GM18868 (cell line): ENCODE measurements at regions not wholly inside any gene's neighbourhood (a gene's known extent, or its start where the extent isn't known, plus 50 kb on each side); places are given as distances from the start of the nearest gene placed in this dataset.
"Not testable (repeated sequence)": the region's sequence is repeated elsewhere in the genome, so short reads cannot be mapped to it uniquely, and the experiment has no call there.

Source experiments
- ATAC-seq: cut with Tn5 transposase; IDR thresholded peaks from one replicate; pipeline ENCODE4 v1.9.1; 2021; ENCODE audit warnings: mild to moderate bottlenecking, moderate library complexity; ENCODE audit not compliant: unreplicated experiment

DNA sequence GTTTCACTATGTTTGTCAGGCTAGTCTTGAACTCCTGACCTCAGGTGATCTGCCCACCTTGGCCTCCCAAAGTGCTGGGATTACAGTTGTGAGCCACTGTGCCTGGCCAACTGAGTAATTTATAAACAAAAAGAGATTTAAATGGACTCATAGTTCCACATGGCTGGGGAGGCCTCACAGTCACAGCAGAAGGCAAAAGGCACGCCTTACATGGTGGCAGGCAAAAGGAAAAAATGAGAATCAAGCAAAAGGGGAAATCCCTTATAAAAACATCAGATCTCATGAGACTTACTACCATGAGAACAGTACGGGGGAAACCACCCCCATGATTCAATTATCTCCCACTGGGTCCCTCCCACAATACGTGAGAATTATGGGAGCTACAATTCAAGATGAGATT, 73.2 kb upstream of the TIAM1 start:
- ATAC-seq, result not testable (repeated sequence)

DNA sequence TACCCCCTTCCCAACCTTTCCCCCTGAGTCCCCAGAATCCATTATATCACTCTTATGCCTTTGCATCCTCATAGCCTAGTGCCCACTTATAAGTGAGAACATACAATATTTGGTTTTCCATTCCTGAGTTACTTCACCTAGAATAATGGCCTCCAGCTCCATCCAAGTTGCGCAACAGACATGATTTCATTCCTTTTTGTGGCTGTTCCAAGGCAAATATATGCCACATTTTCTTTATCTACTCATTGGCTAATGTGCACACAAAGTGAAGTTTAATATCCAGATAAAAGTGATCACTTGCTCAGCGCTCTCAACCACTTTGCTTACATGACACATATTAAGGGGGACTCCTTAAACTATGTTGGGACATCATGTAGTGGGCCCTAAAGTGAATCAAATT, 72.4 kb upstream of the TIAM1 start:
- ATAC-seq, result no peak

DNA sequence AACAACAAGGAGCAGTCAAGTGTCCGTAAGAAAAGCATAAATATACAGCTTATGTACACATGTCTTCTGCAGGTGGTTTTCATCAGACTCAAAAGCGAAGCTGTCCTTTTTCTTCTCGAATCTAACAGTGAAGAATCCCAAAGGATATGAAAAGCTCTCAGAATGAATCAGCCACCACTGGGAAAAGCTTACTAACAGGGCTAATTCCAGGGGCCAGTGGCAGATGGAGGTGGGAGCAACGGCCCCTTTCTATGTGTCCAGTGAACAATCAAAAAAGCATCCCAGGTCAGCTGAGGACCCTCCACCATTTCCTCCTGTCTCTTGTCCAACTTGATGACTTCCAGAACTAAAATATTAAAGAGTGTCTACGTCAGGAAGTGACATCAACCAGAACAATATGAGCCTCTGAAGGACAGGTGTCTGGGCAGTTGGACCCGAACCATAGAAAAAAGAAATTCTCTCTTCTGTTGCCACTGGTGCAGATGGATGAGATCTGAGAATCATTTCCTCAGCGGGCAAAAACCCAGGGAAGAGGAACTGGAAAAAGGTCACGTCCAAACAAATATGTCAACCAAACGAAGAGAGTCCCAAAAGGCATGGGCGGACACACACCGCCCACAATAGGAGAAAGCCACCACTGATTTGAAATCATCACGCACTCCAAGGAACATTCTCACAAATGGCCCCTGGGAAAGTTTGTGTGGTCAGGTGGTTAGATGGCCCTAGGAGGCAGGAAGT, 70.4 kb upstream of the TIAM1 start:
- no peak for ATAC-seq

DNA sequence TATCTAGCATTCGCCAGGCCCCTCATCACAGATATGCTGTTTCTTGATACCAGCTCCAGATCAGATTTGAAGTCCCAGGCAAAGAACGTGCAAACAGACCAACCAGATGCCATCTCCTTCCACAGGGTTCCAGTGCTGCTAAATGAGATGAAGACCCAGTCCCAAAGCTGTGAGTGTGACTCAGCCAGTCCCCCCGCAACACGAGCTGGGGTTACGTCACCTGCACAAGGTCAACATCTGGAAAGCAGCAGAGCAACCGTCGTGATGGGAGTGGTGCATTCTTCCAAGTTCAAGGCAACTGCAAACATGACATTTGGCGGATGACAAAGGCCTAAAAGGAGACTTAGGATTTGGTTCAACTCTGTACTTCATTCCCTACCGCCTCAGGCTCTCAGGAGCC, 69.6 kb upstream of the TIAM1 start:
- ATAC-seq, result no peak

DNA sequence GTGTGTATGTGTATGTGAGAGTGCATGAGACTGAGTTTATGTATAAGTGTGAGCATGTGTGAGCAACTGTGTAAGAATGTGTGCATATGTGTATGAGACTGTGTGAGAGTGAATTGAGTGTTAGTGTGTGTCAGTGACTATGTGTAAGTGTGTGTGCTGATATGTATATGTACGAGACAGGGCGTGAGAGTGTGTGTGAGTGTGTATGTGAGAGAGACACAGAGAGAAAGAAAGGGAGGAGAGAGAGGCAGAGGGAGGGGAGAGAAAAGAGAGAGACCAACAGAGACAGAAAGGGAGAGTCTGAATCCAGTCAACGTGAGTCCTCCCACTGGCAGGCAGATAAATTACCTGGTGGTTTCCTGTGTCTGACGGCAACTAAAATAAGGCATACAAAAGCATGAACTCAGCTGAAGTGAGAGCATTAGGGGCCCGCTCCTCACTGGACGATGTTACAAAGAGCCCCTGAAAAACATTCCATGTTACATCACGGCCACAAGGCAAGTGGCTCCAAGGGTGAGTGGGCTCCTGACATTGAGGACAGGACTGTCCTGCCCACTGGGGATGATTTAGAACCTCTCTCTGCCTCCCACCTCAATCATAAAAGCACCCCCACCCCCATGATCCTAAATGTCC, 66.6 kb upstream of the TIAM1 start:
- ATAC-seq, result peak; percentile 85

DNA sequence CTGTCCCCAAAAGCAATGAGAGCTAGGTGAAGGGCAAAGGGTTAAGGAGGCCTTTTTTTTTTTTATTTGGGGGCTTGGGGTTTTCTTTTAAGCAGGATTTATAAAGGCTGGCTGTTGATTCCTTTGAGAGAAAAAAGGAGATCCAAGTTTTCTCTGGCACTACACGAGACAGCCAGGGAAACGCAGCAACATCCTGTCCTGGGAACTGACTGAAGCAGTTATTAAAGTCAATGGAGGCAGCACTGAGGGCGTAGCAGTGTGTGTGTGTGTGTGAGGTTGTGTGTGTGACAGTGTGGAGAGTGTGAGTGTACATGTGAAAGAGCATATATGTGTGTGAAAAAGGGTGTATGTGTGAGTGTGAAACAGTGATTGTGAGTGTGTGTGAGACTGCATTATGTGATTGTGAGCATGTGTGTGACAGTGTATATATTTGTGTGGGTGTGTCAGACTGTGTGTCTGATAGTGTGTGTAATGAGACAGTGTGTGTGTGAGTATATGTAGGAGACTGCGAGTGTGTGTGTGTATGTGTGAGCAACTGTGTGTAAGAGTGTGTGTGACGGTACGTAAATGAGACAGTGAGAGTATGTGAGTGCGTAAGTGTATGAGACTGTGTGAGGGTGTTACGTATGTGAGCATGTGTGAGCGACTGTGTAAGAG, 65.9 kb upstream of the TIAM1 start:
- no peak for ATAC-seq

DNA sequence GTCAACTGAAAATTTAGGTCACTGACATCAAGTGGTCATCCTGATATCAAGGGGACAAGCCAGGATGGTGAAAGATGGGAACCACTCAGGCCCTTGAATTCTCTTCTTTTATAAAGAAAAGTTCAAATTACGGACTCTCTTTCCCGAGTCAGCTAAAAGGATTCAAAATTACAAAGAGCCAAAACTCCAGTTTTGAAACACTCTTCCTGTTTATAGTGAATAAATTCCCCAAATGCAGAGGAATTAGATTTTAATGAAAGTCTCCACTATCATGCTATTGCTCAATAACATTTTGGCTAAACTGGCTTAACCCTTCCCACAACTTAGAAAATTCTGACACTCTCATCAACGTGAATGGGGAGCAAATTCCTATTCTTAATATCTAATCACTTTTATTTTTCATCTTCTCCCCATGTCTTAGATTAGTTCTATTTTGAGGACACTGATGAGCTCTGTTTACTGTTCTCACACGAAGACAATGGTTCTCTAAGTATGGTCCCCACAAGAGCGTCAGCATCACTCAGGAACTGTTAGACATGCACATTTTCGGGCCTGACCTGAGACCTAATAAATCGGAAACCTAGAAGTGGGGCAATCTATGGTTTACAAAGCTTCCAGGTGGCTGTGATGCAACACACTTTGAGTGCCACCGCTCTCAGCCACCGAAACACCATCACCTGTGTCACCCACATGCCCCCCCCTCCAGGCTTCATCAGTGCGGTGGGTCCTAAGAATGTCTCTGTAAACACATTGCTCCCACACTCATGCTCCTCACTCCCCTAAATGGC, 64.4 kb upstream of the TIAM1 start:
- no peak for ATAC-seq

DNA sequence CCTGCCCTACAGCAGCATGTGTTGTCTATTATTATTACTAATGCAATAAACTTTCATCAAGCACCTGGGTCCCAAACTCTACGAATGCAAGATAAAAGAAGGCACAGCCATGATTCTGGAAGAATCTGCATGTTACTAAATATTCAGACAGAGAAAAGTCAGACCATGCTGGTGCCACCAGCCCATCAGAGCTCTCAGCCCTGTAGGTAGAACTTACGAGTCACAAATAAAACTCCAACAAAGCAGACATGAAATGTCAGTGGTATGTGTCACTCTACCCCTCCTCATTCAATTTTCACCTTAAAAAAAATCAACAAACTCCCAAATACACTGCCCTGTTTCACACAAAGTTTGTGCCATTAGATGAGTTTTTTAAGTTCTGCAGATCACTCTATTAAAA, 62.4 kb upstream of the TIAM1 start:
- ATAC-seq, result no peak

DNA sequence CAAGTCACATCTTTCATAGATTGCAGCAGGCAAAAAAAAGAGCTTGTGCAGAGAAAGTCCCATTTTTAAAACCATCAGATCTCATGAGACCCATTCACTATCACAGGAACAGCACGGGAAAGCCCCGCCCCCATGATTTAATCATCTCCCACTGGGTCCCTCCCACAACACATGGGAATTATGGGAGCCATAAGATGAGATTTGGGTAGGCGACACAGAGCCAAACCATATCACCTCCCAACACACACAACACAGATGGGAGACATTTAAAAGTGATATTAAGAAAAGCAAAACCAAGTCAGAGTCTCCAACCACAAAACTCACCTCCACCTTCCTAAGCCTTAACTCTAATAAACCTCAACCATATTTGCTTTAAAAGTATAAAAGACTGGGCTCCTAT, 61.5 kb upstream of the TIAM1 start:
- ATAC-seq, result no peak

DNA sequence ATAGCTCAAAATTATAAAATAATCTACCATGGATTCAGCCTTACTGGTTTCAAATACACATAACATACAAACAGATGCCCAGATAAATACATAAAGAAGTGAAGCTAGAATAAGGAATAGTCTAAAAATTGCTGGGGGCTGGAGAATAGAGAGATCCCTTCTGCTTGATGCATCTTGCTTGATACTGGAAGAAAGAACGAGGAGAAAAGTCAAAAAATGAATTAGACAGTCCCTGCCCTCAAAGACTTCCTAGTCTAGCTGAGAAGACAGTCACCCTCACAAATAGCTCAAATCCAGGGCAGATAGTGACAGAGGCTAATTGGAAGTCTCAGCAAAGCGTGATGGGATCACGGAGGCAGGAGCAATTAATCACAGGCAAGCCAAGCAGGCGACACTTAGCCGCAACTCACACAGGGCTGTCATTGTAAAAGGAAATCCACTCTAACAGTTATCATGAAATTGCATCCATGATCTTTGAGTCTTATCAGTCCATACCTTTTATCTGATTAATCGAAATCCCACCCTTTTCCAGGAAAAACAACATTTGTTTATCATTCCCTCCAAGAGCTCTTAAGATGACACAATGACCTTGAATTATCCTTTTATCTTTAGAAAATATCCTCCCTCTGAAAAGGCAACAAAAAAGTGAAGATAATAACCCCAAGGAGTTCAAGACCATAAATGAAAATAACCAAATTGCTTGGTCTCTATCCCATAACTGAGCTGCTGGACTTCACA, 59.7 kb upstream of the TIAM1 start:
- ATAC-seq, result no peak

DNA sequence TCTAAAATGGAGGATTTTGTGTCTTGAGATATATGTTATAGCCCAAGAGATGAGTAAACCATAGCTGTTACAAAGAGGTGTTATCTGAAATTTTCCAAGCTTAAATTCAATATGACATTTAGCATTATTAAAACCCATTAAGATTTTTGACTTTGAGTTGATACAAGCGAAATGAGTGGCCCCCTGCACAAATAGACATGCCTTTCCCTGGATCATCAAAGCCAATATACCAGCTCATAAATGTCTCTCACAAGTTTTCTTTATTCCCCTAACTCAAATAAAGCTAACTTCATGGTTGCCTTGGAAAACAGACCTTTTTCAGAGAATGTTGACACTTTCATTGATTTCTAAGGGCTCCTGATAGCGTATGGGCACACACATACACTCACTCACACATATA, 55.5 kb upstream of the TIAM1 start:
- no peak for ATAC-seq

DNA sequence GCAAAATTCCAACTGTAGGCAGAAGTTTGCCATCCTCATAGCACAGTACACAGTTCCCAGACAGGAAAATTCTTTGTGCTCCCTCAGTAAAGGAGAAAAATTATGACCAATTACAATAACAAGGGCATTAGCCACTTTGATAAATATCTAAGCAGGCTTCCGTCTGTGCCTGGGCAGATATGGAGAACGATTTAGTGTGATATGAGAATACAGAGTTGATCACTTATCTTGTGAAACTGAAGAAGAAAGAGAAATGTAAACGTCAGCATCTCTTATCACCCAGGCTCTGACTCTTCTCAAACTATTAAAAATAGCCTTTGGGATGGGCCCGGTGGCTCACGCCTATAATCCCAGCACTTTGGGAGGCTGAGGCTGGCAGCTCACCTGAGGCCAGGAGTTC, 54.5 kb upstream of the TIAM1 start:
- no peak for ATAC-seq

DNA sequence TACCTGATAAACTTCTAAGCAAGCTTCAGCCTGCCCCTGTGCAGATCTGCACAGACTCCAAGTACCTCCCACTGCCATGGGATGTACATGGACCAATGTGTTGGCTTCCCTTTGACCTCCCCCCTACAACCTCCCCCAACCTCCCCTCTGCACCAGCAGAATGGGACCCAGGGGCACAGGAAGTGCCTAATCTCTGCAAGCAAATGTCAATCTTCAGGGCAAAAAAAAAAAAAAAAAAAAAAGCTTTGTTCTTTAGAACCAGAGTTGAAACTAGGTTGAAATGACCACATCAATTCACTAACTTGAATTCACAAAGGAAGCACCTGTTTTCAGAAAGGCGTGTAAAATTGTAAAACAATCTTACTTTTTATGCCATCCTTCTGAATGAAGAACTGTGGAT, 53.9 kb upstream of the TIAM1 start:
- ATAC-seq, result no peak

DNA sequence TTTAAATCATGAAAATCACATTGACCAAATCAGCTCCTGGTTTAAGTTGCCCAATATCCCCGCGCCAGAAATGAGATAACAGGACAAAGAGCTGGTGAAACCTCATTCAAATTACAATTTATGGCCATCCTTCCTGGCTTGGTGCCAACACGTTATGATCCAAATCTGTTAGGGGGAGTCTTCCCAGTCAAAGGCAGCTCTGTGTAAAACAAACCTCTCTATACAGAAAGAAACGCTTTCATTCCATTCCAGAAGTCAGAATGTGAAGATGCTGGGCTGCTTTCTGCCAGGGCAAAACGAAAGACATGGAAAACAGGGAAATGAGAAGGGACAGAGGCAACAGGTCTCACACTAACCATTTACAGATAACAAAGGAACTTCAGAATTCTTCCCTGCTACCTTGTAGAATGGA, 53.5 kb upstream of the TIAM1 start:
- ATAC-seq, result no peak

DNA sequence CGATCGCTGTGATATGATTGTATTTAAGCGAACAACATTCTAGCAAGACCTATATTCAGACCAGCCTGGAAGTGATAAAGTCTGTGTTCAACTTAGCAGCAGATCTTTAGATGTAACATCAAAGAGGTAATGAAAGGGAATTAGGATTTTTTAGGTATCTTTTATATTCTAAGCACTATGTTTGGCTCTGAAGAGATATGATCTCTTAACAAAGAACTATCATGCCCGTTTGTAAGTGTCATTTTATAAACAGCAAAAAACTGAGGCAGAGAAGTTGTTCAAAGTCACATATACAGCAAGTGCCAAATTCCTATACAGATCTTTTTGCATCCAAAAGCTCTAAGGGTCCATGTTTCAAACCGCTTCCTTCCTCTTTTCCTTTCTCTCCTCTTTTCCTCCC, 53.0 kb upstream of the TIAM1 start:
- no peak for ATAC-seq

DNA sequence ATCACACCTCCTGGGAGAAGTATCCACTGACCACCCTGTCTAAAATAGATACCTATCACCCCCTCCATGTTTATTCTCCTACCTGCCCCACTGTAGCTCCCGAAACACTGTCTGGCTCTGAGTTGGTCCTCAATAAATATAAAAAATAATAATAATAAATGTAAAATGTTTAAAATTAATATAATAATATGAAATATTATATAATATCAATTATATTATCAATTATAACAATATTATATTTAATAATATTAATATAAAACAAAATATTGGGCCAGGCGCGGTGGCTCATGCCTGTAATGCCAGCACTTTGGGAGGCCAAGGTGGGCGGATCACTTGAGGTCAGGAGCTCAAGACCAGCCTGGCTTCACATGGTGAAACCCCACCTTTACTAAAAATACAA, 52.3 kb upstream of the TIAM1 start:
- no peak for ATAC-seq

DNA sequence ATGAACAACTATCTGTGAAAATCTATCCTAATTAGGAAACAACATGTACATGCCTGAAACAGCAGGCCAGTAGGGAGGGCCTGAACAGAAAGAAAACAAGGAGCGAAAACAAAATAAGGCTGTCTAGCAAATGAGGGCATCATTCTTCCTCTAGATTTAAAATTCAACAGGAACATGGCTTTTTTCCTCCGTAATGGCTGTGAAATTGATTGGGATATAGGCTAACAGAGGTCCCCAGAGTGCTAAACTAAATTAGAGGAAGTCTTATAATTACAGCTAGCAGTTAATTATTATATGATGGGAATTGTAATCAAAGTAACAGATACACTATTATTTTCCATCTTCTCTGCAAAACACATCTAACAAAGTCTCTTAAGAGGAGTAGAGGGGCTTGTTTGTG, 51.7 kb upstream of the TIAM1 start:
- no peak for ATAC-seq

DNA sequence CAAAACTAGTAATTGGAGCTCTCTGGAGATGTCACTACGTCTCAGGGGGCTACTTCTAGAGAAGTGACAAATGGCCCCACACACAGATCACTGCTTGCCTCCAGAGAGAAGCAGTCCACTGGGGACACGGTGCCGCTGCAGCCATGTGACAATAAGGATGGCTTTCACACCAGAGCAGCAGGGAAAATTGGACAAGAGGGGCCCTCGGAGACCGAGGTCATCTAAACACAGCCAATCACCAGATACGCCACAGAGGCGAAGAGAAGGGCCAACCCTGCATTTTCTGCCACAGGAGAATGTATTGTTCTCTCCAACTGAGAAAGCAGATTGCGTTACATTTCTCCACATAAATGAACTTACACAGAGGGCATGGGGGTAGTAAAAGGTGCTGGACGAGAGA, 51.2 kb upstream of the TIAM1 start:
- no peak for ATAC-seq

DNA sequence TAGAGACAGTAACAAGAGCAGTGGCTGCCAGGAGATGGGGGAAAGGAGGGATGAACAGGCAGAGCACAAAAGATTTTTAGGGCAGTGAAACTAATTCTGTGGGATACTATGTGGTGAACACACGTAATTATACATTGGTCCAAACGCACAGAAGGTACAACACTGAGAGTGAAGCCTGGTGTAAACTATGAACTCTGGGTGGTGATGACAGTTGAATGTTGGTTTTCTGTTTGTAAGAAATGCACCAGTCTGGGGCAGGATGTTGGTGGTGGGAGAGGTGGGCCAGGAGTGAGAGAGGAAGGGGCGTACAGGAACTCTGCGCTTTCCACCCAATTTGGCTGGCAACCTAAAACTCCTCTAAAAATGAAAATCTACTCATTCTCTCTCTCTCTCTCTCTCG, 50.2 kb upstream of the TIAM1 start:
- no peak for ATAC-seq
